ENCODE measurements at regions not wholly inside any gene's neighbourhood (a gene's known extent, or its start where the extent isn't known, plus 50 kb on each side); places are given as distances from the start of the nearest gene placed in this dataset.

DNA sequence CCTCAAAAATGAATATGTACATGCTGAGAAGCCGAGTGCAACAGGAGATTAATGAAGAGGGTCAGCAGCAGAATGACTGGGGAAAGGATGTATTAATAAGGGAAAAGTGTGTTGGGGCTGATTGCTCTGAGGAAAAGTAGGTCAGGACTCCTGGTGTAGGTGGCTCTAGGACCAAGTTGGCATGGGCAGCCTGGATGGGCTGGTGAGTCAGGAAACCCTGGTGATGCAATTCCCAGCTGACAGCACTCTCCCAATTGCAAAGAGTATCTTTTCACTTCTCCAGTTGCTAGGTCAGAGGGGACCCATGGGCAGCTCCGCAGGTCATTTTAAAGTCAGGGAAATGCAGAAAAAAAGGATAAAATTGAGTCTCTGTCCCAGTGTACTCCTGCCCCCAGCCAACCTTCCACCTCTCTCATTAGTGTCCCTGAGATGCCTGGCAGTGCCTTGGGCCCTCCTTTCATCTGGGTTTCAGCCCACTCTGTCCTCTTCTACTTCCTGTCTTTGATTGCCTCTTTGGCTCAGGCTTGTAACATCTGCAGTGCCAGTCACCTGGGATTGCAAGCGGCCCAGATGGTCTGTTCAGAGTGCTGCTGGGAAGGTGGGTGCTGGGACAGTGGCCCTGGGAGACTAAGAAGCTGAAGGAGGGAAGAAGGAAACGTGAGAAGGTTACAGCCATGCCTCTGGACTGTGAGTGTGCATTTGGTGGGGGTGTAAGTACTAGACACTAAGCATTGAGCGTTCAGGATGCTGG lies 2177.2 kb downstream of the TP53TG3F start:
- TF ChIP-seq, protein P1, sequence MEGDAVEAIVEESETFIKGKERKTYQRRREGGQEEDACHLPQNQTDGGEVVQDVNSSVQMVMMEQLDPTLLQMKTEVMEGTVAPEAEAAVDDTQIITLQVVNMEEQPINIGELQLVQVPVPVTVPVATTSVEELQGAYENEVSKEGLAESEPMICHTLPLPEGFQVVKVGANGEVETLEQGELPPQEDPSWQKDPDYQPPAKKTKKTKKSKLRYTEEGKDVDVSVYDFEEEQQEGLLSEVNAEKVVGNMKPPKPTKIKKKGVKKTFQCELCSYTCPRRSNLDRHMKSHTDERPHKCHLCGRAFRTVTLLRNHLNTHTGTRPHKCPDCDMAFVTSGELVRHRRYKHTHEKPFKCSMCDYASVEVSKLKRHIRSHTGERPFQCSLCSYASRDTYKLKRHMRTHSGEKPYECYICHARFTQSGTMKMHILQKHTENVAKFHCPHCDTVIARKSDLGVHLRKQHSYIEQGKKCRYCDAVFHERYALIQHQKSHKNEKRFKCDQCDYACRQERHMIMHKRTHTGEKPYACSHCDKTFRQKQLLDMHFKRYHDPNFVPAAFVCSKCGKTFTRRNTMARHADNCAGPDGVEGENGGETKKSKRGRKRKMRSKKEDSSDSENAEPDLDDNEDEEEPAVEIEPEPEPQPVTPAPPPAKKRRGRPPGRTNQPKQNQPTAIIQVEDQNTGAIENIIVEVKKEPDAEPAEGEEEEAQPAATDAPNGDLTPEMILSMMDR (conservative IDR thresholded peaks at IDR 0.05), result no peak
- no peak overlapping the region for H3K27ac ChIP-seq

DNA sequence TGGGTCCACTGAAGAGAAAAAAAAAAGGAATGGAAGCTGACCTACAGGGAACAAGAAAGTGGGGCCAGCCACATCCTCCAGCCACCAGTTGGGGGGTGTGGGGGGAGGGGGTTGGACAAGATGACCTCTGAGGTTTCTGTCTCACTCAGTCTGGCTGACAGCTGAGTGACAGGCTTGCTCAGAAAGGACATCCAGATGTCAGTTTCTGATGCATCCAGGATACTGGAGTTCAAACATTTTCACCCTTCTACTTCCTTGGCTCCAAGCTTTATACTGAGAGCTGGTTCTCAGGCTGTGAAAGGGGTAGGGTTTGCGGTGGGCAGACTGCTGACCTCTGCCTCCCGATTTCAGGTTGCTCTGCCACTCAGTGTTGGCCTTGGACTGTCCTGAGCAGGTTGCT lies 2178.3 kb downstream of the TP53TG3F start:
- TF ChIP-seq, protein P1 (conservative IDR thresholded peaks at IDR 0.05), result no peak
- H3K27ac ChIP-seq, result no peak overlapping the region

DNA sequence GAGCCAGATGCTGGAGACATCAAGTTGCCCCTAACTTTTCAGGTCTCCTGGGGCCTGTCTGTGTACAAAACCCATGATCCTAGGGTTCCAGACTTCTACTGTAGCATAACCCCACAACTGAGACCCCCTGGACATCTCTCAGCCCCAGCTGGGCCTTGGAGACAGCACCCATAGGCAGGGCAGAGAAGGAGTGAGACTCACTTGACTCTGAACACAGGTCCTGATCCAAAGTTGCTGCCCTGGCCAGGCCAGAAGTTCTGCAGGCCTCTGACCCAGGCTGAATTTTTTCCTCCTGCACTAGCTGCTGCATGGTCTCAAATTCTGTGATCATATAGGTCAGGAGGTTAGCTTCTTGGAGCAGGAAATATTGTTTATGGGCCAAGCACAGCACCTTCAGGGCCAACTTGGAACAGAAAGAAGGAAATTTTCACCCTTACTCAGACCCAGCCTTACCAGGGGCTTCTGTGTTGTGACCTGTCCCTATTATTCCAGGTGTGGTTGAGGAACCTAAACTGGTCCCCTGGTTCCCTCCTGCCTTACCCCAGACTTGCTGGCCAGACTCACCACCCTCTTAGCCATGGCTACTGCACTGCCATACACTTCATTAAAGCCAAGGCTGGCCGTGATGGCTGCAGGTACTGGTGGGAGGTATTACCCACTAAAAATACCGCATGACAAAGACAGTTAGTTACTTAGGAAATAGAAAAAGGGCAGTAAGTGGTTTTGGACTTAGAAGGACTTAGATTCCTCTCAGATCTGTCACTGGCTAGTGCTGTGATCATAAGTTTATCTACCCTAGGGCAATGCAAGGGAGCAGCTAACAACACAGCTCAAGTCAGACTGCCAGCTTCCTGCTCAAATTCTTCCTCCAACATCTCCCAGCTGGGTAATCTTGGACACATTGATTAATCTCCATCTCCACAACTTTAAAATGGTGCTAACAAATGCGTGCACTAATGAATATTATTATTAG lies 2180.1 kb downstream of the TP53TG3F start:
- H3K27ac ChIP-seq, result no peak overlapping the region
- TF ChIP-seq, protein P1 (conservative IDR thresholded peaks at IDR 0.05), result no peak

DNA sequence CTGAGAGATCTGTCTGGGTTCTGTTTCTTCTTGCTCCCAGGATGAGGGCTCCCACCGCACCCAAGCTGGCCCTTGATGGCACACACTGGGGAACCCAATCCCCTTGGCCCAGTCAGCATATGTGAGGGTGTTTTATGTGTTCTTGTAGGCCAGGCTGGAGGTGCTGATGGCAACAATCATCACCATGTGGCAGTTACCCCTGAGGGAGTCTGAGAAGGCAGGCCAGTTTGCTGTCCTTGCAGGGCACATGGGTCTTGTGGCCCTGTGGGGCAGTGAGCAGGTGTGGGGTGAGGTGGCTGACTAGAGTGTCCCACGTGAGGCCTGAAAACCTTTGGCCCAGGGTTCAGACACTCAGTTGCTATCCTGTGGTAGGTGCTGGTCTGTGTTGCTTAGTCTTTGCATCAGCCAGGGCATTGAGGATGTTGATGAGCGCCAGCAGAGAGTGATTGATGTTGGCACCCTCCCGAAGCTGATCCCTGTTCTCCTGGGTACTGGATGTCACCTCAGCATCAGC lies 2183.0 kb downstream of the TP53TG3F start:
- TF ChIP-seq, protein P1 (conservative IDR thresholded peaks at IDR 0.05), result no peak

DNA sequence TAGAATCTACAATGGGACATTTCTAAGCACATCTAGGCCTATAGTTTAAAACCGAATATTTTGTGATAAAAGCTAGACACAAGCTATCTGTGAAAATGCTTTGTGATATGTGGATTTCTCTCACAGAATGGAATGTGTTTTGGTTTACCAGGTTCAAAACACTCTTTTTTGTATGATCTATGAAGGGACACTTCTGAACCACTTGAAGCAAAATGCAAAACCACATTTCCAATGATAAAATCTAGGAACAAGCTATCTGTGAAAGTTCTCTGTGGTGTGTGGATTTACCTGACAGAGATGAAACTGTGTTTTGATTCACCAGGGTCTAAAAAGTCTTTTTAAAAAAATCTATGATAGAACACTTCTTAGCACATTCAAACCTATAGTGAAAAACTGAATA lies 2192.4 kb downstream of the TP53TG3F start:
- no peak overlapping the region for H3K27ac ChIP-seq
- TF ChIP-seq, protein P1 (conservative IDR thresholded peaks at IDR 0.05), result no peak

More for the DNA sequence above, 2183.0 kb downstream of the TP53TG3F start:
- H3K27ac ChIP-seq, result no peak overlapping the region

DNA sequence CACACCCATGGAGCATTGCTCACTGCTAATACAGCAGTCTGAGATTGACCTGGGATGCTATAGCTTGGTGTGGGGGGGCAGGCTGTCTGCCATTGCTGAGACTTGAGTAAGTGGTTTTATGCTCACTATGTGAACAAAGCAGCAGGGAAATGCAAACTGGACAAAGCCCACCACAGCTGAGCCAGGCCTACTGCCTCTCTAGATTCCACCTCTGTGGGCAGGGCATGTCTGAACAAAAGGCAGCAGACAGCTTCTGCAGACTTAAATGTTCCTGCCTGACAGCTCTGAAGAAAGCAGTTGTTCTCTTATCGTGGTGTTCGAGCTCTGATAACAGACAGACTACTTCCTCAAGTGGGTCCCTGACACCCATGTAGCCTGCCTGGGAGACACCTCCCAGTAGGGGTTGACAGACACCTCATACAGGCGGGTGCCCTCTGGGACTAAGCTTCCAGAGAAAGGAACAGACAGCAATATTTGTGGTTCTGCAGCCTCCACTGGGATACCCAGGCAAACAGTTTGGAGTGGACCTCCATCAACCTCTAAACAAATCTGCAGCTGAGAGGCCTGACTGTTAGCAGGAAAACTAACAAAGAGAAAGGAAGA lies 2204.8 kb downstream of the TP53TG3F start:
- H3K27ac ChIP-seq, result no peak overlapping the region
- TF ChIP-seq, protein P1 (conservative IDR thresholded peaks at IDR 0.05), result no peak

DNA sequence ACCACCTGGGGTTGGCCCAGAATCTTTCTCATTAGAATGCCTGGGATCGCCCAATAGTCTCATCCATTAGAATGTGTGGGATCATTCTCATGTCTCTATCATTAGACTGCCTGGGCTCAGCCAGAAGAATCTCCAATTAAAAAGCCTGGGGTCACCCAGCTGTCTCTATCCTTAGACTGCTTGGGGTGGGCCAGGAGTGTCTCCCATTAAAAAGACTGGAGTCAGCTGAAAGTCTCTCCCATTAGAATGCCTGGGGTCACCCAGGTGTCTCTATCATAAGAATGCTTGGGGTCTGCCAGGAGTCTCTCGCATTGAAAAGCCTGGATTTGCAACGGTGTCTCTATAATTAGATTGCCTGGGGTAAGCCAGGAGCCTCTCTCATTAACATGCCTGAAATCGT lies 2225.7 kb downstream of the TP53TG3F start:
- no peak overlapping the region for H3K27ac ChIP-seq
- TF ChIP-seq, protein P1 (conservative IDR thresholded peaks at IDR 0.05), result no peak

Measured in VCaP (cell line).